LNCaP clone FGC (cell line): ENCODE measurements at regions not wholly inside any gene's neighbourhood (a gene's known extent, or its start where the extent isn't known, plus 50 kb on each side); places are given as distances from the start of the nearest gene placed in this dataset.

Experiments used
- DNase-seq: peaks from one replicate; pipeline ENCODE4 v3.0.0-alpha.2; 2011; ENCODE audit warnings: low read depth
- H3K4me3 ChIP-seq: 2 replicates; pipeline ENCODE4 v1.5.1; 2011; ENCODE audit warnings: mild to moderate bottlenecking, low read depth, low read length, control low read depth
- CTCF ChIP-seq: IDR thresholded peaks from 2 replicates; pipeline ENCODE4 v1.5.1; 2012; ENCODE audit warnings: mild to moderate bottlenecking; ENCODE audit not compliant: control insufficient read depth, insufficient read depth; ENCODE audit errors: extremely low read depth

GRCh38 chr1:208503787-208504186 lies 259.6 kb upstream of the PLXNA2 start:
- no peak overlapping the region for H3K4me3 ChIP-seq
- no peak for TF ChIP-seq CTCF
- DNase-seq = no peak

- no peak overlapping the region for H3K4me3 ChIP-seq
- no peak for DNase-seq
- TF ChIP-seq CTCF = no peak
These were observed 262.6 kb upstream of the PLXNA2 start for GRCh38 chr1:208506812-208507211.

GRCh38 chr1:208509072-208509471 lies 264.9 kb upstream of the PLXNA2 start:
- DNase-seq = peak; percentile 67
- TF ChIP-seq CTCF = no peak
- no peak overlapping the region for H3K4me3 ChIP-seq

GRCh38 chr1:208510192-208510952 lies 266.2 kb upstream of the PLXNA2 start:
- no peak for DNase-seq
- H3K4me3 ChIP-seq = no peak overlapping the region
- no peak for TF ChIP-seq CTCF

DNA sequence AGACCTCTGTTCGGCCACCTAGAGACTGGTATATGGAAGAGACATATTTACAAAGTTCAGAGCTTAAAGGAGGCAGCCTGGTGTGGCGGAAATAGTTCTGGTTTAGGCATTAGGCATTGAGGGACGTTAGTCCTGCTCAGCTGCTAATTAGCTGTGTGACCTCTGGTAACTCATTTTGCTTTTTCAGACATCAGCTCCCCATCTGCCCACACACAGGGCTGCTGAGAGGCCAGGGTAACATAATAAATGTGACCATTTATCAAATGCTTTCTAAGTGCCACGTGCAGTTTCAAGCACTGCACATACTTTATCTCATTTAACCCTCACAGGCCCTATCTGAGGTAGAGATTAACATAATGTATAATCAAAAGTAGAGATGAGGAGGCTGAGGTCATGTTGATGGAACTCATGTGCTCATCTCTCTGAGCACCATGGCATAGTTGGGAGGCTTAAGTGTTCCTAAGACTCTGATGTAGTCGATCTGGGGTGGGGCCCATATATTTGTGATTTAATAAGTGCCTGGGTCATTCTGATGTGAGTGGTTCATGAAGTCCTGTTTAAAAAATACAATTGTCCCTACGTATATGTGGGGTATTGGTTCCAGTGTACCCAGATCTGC lies 267.2 kb upstream of the PLXNA2 start:
- no peak overlapping the region for H3K4me3 ChIP-seq
- TF ChIP-seq CTCF = no peak
- DNase-seq = no peak

GRCh38 chr1:208513799-208514198 lies 269.6 kb upstream of the PLXNA2 start:
- no peak for DNase-seq
- no peak for TF ChIP-seq CTCF
- H3K4me3 ChIP-seq = no peak overlapping the region
